ENCODE measurements at regions not wholly inside any gene's neighbourhood (a gene's known extent, or its start where the extent isn't known, plus 50 kb on each side); places are given as distances from the start of the nearest gene placed in this dataset.

DNA sequence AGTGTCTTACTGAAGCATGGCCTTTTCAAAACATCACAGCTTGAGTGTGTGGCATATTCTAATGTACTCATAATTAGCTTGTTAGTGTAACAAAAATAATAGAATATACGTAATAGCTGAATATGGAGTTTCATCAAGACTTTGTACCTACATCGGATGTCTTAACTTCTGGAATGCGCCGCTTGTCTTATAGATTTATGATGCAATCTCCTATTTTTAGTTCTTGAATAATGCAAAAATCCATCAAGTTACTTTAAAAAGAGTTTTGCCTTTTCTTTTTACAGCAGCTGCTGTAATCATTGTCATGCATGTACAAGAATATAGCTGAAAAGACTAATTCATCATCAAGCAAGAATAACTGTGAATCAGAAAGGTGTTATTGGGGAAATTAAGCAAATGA is 140.7 kb upstream of the SCN7A start:
- in situ Hi-C loops (cut with MboI; ENCODE audit: low pct_unique_long_range_greater_than_20kb, low sequenced_read_pairs, unreplicated experiment), result no loop called here
- TF ChIP-seq, protein P1, sequence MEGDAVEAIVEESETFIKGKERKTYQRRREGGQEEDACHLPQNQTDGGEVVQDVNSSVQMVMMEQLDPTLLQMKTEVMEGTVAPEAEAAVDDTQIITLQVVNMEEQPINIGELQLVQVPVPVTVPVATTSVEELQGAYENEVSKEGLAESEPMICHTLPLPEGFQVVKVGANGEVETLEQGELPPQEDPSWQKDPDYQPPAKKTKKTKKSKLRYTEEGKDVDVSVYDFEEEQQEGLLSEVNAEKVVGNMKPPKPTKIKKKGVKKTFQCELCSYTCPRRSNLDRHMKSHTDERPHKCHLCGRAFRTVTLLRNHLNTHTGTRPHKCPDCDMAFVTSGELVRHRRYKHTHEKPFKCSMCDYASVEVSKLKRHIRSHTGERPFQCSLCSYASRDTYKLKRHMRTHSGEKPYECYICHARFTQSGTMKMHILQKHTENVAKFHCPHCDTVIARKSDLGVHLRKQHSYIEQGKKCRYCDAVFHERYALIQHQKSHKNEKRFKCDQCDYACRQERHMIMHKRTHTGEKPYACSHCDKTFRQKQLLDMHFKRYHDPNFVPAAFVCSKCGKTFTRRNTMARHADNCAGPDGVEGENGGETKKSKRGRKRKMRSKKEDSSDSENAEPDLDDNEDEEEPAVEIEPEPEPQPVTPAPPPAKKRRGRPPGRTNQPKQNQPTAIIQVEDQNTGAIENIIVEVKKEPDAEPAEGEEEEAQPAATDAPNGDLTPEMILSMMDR (IDR thresholded peaks at IDR 0.05; ENCODE audit: extremely low read depth, insufficient read depth, missing control alignments), result no peak
- no peak for DNase-seq (ENCODE audit: low spot score)

DNA sequence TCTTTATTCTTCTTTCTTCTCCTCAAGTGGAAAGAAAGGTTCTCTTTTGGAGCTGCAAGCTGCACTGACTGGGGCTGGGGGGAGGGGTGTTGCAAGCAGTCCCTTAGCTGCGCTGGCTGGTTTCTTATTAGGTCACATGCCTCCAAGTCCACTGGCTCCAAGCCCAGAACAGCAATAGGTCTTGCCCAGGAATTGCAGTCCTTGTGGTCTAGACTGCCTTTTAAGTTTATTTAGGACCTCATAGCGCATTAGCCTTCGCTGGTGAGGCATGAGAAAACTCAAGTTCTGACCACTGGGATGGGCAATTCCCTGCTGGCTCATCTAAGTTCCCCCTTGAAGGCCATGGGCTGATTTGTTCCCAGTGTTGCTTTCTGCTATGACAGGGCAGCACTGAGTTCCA is 138.6 kb upstream of the SCN7A start:
- TF ChIP-seq, protein P1 (IDR thresholded peaks at IDR 0.05; ENCODE audit: extremely low read depth, insufficient read depth, missing control alignments), result no peak
- in situ Hi-C loops (cut with MboI; ENCODE audit: low pct_unique_long_range_greater_than_20kb, low sequenced_read_pairs, unreplicated experiment), result no loop called here
- DNase-seq (ENCODE audit: low spot score), result no peak

DNA sequence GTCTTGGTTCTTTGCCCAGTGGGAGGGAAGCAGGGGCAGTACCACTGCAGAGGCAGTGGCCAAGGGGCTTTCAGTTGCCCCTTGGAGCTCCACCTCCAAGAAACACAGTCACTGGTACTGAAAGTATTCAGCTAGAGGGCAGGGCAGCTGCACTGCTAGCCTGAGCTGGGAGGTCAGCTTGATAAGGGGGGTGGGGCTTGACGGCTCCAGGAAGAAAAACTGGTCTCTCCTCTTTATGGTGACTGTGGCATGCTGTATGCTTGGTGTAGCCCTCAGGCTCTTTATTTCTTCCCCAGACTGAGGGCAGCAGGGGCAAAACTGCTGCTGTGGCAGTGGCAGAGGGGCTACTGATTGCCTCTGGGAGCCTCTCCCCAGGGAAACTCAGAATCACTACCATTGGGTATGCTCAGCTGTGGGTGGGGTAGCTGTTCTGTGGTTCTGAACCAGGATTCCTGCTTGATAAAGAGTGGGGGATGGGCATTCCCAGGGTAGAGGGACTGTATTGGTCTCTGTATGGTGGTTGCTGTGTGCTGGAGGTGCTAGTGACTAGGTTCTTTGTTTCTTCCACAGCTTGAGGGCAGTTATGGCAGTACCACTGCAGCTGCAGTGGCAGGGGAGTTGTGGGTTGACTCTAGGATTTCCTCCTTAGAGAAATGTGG is 134.6 kb upstream of the SCN7A start:
- TF ChIP-seq, protein P1 (IDR thresholded peaks at IDR 0.05; ENCODE audit: extremely low read depth, insufficient read depth, missing control alignments), result no peak
- in situ Hi-C loops (cut with MboI; ENCODE audit: low pct_unique_long_range_greater_than_20kb, low sequenced_read_pairs, unreplicated experiment), result no loop called here
- DNase-seq (ENCODE audit: low spot score), result no peak

DNA sequence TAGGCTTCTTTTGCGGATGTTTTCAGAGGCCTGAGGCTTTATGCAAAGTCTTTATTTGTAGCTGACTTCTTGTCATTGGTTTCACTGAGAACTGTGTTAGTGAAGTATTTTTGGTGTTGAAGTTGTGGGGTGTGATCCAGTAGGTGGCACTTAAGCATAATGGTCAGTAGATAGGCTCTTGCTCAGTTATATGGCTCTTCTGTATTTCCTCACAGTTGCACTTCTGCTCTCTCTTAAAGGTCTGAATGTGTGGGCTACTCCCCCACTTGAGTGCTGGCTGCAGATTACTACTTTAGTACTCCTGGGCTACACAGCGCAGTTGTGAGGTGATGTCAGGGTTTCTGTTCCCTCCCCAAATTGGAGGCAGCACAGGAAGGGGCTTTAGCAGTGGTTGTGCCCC is 133.8 kb upstream of the SCN7A start:
- DNase-seq (ENCODE audit: low spot score), result no peak
- in situ Hi-C loops (cut with MboI; ENCODE audit: low pct_unique_long_range_greater_than_20kb, low sequenced_read_pairs, unreplicated experiment), result no loop called here
- TF ChIP-seq, protein P1 (IDR thresholded peaks at IDR 0.05; ENCODE audit: extremely low read depth, insufficient read depth, missing control alignments), result no peak

DNA sequence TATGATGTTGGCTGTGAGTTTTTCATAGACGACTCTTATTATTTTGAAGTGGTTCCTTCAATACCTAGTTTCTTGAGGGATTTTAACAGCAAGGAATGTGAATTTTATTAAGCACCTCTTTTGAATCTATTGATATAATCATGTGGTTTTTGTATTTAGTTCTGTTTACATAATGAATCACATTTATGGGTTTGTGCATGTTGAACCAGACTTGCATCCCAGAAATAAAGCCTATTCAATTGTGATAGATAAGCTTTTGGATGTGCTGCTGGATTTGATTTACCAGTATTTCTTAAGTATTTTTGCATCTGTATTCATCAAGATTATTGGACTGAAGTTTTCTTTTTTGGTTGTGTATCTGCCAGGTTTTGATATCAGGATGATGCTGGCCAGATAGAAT is 131.6 kb upstream of the SCN7A start:
- DNase-seq (ENCODE audit: low spot score), result no peak
- in situ Hi-C loops (cut with MboI; ENCODE audit: low pct_unique_long_range_greater_than_20kb, low sequenced_read_pairs, unreplicated experiment), result no loop called here
- TF ChIP-seq, protein P1 (IDR thresholded peaks at IDR 0.05; ENCODE audit: extremely low read depth, insufficient read depth, missing control alignments), result no peak

DNA sequence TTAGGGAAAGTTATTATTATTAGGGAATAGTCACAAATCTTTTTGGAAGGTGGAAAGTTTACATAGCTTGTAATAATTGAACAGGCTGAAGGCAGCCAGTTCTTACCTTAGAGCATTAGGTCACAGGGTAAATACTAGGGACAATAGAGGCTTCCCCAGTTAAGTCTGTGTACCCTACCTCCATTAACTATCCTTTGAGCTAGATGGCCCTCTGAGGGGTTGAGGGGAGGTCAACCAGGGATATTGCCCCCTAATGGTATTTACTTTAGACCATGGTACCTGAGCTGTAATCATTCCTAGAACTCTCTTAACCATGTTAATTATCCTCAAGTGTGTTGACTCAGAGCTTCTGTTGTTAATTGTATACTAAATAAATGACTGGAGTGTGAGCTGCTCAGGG is 120.5 kb upstream of the SCN7A start:
- in situ Hi-C loops (cut with MboI; ENCODE audit: low pct_unique_long_range_greater_than_20kb, low sequenced_read_pairs, unreplicated experiment), result no loop called here
- TF ChIP-seq, protein P1 (IDR thresholded peaks at IDR 0.05; ENCODE audit: extremely low read depth, insufficient read depth, missing control alignments), result no peak
- no peak for DNase-seq (ENCODE audit: low spot score)

All from GM13977 (cell line).